CD4-positive, alpha-beta T cell treated with Interleukin-15 for 1 hour (primary cell): ENCODE measurements at regions not wholly inside any gene's neighbourhood (a gene's known extent, or its start where the extent isn't known, plus 50 kb on each side); places are given as distances from the start of the nearest gene placed in this dataset.

Experiments
- DNase-seq: peaks from one replicate; pipeline ENCODE4 v3.0.0-alpha.2; 2020

GRCh38 chr4:60215906-60216305 is 984.2 kb upstream of the ADGRL3 start:
- no peak for DNase-seq

- DNase-seq, result no peak
These were observed 983.4 kb upstream of the ADGRL3 start for GRCh38 chr4:60216752-60217151.

- no peak for DNase-seq
These were observed 978.3 kb upstream of the ADGRL3 start for GRCh38 chr4:60221866-60222265.

GRCh38 chr4:60223208-60223923 is 976.8 kb upstream of the ADGRL3 start:
- DNase-seq, result no peak

GRCh38 chr4:60241866-60242265 is 958.3 kb upstream of the ADGRL3 start:
- no peak for DNase-seq

- no peak for DNase-seq
These were observed 950.3 kb upstream of the ADGRL3 start for GRCh38 chr4:60249784-60250183.

- no peak for DNase-seq
These were observed 949.5 kb upstream of the ADGRL3 start for GRCh38 chr4:60250657-60251056.

- no peak for DNase-seq
These were observed 940.3 kb upstream of the ADGRL3 start for GRCh38 chr4:60259781-60260180.

- DNase-seq, result no peak
These were observed 933.6 kb upstream of the ADGRL3 start for GRCh38 chr4:60266505-60266904.

- no peak for DNase-seq
These were observed 903.7 kb upstream of the ADGRL3 start for GRCh38 chr4:60296386-60296785.

- DNase-seq, result no peak
These were observed 886.4 kb upstream of the ADGRL3 start for GRCh38 chr4:60313611-60314178.

GRCh38 chr4:60314416-60314815 is 885.7 kb upstream of the ADGRL3 start:
- no peak for DNase-seq

GRCh38 chr4:60315586-60315985 is 884.5 kb upstream of the ADGRL3 start:
- no peak for DNase-seq

GRCh38 chr4:60326735-60327134 is 873.4 kb upstream of the ADGRL3 start:
- no peak for DNase-seq

GRCh38 chr4:60327651-60328050 is 872.5 kb upstream of the ADGRL3 start:
- DNase-seq, result no peak

- DNase-seq, result no peak
These were observed 855.2 kb upstream of the ADGRL3 start for GRCh38 chr4:60344908-60345307.

GRCh38 chr4:60345392-60345791 is 854.7 kb upstream of the ADGRL3 start:
- DNase-seq, result no peak

- DNase-seq, result no peak
These were observed 840.3 kb upstream of the ADGRL3 start for GRCh38 chr4:60359746-60360367.

- no peak for DNase-seq
These were observed 835.0 kb upstream of the ADGRL3 start for GRCh38 chr4:60365176-60365575.

- no peak for DNase-seq
These were observed 833.5 kb upstream of the ADGRL3 start for GRCh38 chr4:60366661-60367060.

GRCh38 chr4:60368986-60369385 is 831.1 kb upstream of the ADGRL3 start:
- DNase-seq, result no peak

- DNase-seq, result no peak
These were observed 822.1 kb upstream of the ADGRL3 start for GRCh38 chr4:60378010-60378409.

- no peak for DNase-seq
These were observed 815.6 kb upstream of the ADGRL3 start for GRCh38 chr4:60384516-60384915.

GRCh38 chr4:60389633-60390032 is 810.5 kb upstream of the ADGRL3 start:
- no peak for DNase-seq
